K562 (cell line): ENCODE measurements at regions not wholly inside any gene's neighbourhood (a gene's known extent, or its start where the extent isn't known, plus 50 kb on each side); places are given as distances from the start of the nearest gene placed in this dataset.

Source experiments
- CHAMP1 ChIP-seq: fragments of 450-650 bp; IDR thresholded peaks from 2 replicates; pipeline ENCODE4 v1.6.1; 2016; ENCODE audit warnings: mild to moderate bottlenecking
- CLOCK ChIP-seq: fragments of 250-450 bp; sonication (Bioruptor Pico); IDR thresholded peaks from 2 replicates; pipeline ENCODE4 v1.4.0; 2020; ENCODE audit warnings: mild to moderate bottlenecking, moderate library complexity, borderline replicate concordance
- CTBP1 ChIP-seq: fragments of 450-650 bp; IDR thresholded peaks from 2 replicates; pipeline ENCODE4 v1.6.1; 2016; ENCODE audit warnings: borderline replicate concordance
- ERF ChIP-seq: fragments of 450-650 bp; formaldehyde crosslinking; IDR thresholded peaks from 2 replicates; pipeline ENCODE4 v1.4.0; 2020; ENCODE audit warnings: mild to moderate bottlenecking, mixed read lengths
- FOXJ2 ChIP-seq: fragments of 200-800 bp; sonication (Bioruptor generic); IDR thresholded peaks from 2 replicates; pipeline ENCODE4 v1.6.1; 2016; ENCODE audit warnings: missing genetic modification characterization, missing compliant biosample characterization
- FOXK2 ChIP-seq, 2 experiments: fragments of 450-650 bp; IDR thresholded peaks in 1 of 2; conservative IDR thresholded peaks in 1 of 2; 2 replicates each; pipeline ENCODE4 v1.6.1; 2016; ENCODE audit warnings: low read depth in 2 of 2, mild to moderate bottlenecking in 1 of 2
- GABPB1 ChIP-seq: sonication (generic); formaldehyde crosslinking; IDR thresholded peaks from 2 replicates; pipeline ENCODE4 v1.8.0; 2022; ENCODE audit warnings: mild to moderate bottlenecking, missing genetic modification reagents
- GTF2E2 ChIP-seq: fragments of 200-800 bp; sonication (Bioruptor generic); IDR thresholded peaks from 2 replicates; pipeline ENCODE4 v1.6.1; 2016; ENCODE audit warnings: missing genetic modification characterization, missing compliant biosample characterization
- HCFC1 ChIP-seq: IDR thresholded peaks from 2 replicates; pipeline ENCODE4 v1.6.1; 2012; ENCODE audit warnings: low read depth, low read length, improper control_type of control experiment
- KDM1A ChIP-seq, 2 experiments: fragments of 450-650 bp; IDR thresholded peaks; 2 replicates each; pipeline ENCODE4 v1.6.1; 2016; ENCODE audit warnings: mild to moderate bottlenecking in 2 of 2
- REST ChIP-seq, 2 experiments: fragments of 450-650 bp; formaldehyde crosslinking in 1 of 2; IDR thresholded peaks; 2 replicates each; pipeline versions ENCODE4 v1.4.0 to v1.6.1; 2014 to 2020; ENCODE audit warnings: mild to moderate bottlenecking in 2 of 2, borderline replicate concordance in 1 of 2, low read depth in 1 of 2
- SRSF7 ChIP-seq: fragments of 200-400 bp; formaldehyde crosslinking; optimal IDR thresholded peaks from 2 replicates; pipeline ENCODE3; 2017; ENCODE audit warnings: mild to moderate bottlenecking, low read depth, low read length
- YY1 ChIP-seq, 3 experiments: IDR thresholded peaks; 2 replicates each; pipeline ENCODE4 v1.6.1; 2011; ENCODE audit warnings: low read length in 2 of 3, mild to moderate bottlenecking in 2 of 3, moderate library complexity in 2 of 3, borderline replicate concordance in 1 of 3, control low read depth in 1 of 3, low read depth in 1 of 3; ENCODE audit not compliant: insufficient read depth in 3 of 3, insufficient replicate concordance in 2 of 3, control insufficient read depth in 1 of 3, insufficient read length in 1 of 3; ENCODE audit errors: extremely low read depth in 1 of 3

GRCh38 chr12:92570056-92570753, 132.6 kb upstream of the PLEKHG7 start (continued):
- TF ChIP-seq GTF2E2 (tag) (no peak), REST (IDR thresholded peaks at IDR 0.05; ENCODE audit: borderline replicate concordance) (peak; percentile 90), REST (CRISPR knock-in tag; IDR thresholded peaks at IDR 0.05; ENCODE audit: low read depth) (no peak), KDM1A (IDR thresholded peaks at IDR 0.05) (no peak), CTBP1 (peak; percentile 16; the same call in 1 of the 2 replicates), HCFC1 (no peak), CLOCK (CRISPR knock-in tag) (no peak), YY1 (IDR thresholded peaks at IDR 0.05; ENCODE audit: borderline replicate concordance in 1 of 3, control insufficient read depth in 1 of 3, extremely low read depth in 1 of 3, insufficient read depth in 3 of 3, insufficient read length in 1 of 3, insufficient replicate concordance in 2 of 3, low read depth in 1 of 3, low read length in 2 of 3) (no peak), SRSF7 (no peak), GABPB1 (0 out of 2 replicates have a peak, but pooled peaks have one; percentile 26), ERF (no peak), FOXJ2 (tag) (no peak), FOXK2 (conservative IDR thresholded peaks at IDR 0.05 in 1 of 2, IDR thresholded peaks at IDR 0.05 in 1 of 2; ENCODE audit: low read depth in 2 of 2) (no peak; a peak in 2 of 4 replicates), CHAMP1 (0 out of 2 replicates have a peak, but pooled peaks have one; percentile 62)
